ENCODE measurements at regions not wholly inside any gene's neighbourhood (a gene's known extent, or its start where the extent isn't known, plus 50 kb on each side); places are given as distances from the start of the nearest gene placed in this dataset.

DNA sequence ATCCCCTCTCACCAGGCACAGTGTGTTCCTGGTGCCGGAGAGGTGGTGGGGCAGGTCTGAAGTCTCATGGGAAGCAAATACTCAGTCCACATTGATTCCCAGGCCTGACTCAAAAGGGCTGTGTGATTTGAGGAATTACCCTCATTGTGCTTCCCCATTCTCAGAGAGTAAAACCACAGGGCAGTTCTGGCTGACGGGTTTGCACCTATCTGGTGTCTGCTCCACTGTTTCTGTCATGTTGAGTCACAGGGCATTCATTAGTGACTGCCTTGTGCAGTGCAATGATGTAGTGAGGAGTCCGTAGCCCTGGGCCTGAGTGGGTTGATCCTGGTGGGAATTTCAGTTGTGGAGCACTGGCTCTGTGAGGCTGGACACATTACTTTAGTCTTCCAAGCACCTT, 85.2 kb upstream of the ARHGAP20 start:
- TF ChIP-seq POLR2A (IDR thresholded peaks at IDR 0.05), result no peak
- no peak for TF ChIP-seq CTCF (IDR thresholded peaks at IDR 0.05)
- TF ChIP-seq POLR2AphosphoS5 (IDR thresholded peaks at IDR 0.05), result no peak
